OCI-LY3 (cell line): ENCODE measurements at regions not wholly inside any gene's neighbourhood (a gene's known extent, or its start where the extent isn't known, plus 50 kb on each side); places are given as distances from the start of the nearest gene placed in this dataset.

Experiments used
- H2AFZ ChIP-seq: fragments of 200-600, 300-600 bp; shearing (Covaris generic); 2 replicates; pipeline ENCODE4 v1.6.0; 2014; ENCODE audit warnings: antibody characterized with exemption, low read depth, low read length
- H3K27ac ChIP-seq: fragments of 200-600, 300-600 bp; sonication (generic); 2 replicates; pipeline ENCODE4 v1.5.1; 2014; ENCODE audit warnings: mild to moderate bottlenecking, low read length, moderate library complexity, mixed read lengths
- H3K27me3 ChIP-seq: fragments of 200-600, 300-600 bp; sonication (generic); 2 replicates; pipeline ENCODE4 v1.6.1; 2014; ENCODE audit warnings: low read depth, low read length, mixed read lengths
- H3K36me3 ChIP-seq: fragments of 200-600, 300-600 bp; sonication (generic); replicated peaks from 2 replicates; pipeline ENCODE3; 2014; ENCODE audit warnings: low read depth, low read length, mixed read lengths
- H3K4me1 ChIP-seq: fragments of 300-600, 200-600 bp; sonication (generic); 2 replicates; pipeline ENCODE4 v1.6.1; 2014; ENCODE audit warnings: low read length, mixed read lengths
- H3K4me2 ChIP-seq: fragments of 200-600, 300-600 bp; sonication (generic); 2 replicates; pipeline ENCODE4 v1.6.1; 2014; ENCODE audit warnings: low read length, mixed read lengths
- H3K4me3 ChIP-seq: fragments of 300-600, 200-600 bp; sonication (generic); 2 replicates; pipeline ENCODE4 v1.5.1; 2014; ENCODE audit warnings: antibody characterized with exemption, mild to moderate bottlenecking, low read length, moderate library complexity
- H3K79me2 ChIP-seq: fragments of 300-600, 200-600 bp; shearing (Covaris generic); 2 replicates; pipeline ENCODE4 v1.6.1; 2014; ENCODE audit warnings: mild to moderate bottlenecking, low read length, mixed read lengths
- H3K9ac ChIP-seq: fragments of 300-600, 200-600 bp; shearing (Covaris generic); 2 replicates; pipeline ENCODE4 v1.6.0; 2014; ENCODE audit warnings: mild to moderate bottlenecking, low read length, moderate library complexity
- H3K9me3 ChIP-seq: fragments of 200-600, 300-600 bp; shearing (Covaris generic); 2 replicates; pipeline ENCODE4 v1.6.1; 2014; ENCODE audit warnings: low read length, mixed read lengths; ENCODE audit not compliant: insufficient read depth
- H4K20me1 ChIP-seq: fragments of 200-600, 300-600 bp; sonication (generic); 2 replicates; pipeline ENCODE4 v1.6.1; 2016; ENCODE audit warnings: low read length, mixed read lengths; ENCODE audit not compliant: insufficient read depth
- EZH2phosphoT487 ChIP-seq: fragments of 200-600 bp; shearing (Covaris generic); IDR thresholded peaks from 2 replicates; pipeline ENCODE4 v1.6.1; 2018; ENCODE audit warnings: antibody characterized with exemption, mixed run types, low read depth
- TF ChIP-seq, protein P1 (sequence below): fragments of 200-600, 300-600 bp; sonication (generic); IDR thresholded peaks from 2 replicates; pipeline ENCODE4 v1.5.1; 2014; ENCODE audit warnings: antibody characterized with exemption, low read length, low read depth

DNA sequence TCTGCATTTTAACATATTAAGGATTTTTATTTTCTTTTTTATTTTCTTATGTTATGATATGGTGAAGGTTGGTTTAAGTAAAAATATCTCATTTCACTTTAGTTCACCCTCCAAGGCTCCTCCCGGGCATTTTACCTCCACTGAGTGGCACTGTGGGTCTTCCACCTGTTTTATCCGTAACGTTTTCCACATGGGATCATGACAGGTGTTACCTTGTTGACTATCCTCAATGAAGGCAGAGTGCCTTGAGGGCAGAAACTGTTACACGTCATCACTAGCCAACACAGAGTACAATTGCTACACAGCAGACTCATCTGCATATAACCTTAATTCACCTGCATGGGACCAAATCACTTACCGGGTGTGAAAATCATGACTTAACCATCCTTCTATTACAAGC is 105.8 kb downstream of the GEMIN8 start:
- no peaks in the 10 kb centered on the region for H3K27me3 ChIP-seq
- TF ChIP-seq, protein P1, sequence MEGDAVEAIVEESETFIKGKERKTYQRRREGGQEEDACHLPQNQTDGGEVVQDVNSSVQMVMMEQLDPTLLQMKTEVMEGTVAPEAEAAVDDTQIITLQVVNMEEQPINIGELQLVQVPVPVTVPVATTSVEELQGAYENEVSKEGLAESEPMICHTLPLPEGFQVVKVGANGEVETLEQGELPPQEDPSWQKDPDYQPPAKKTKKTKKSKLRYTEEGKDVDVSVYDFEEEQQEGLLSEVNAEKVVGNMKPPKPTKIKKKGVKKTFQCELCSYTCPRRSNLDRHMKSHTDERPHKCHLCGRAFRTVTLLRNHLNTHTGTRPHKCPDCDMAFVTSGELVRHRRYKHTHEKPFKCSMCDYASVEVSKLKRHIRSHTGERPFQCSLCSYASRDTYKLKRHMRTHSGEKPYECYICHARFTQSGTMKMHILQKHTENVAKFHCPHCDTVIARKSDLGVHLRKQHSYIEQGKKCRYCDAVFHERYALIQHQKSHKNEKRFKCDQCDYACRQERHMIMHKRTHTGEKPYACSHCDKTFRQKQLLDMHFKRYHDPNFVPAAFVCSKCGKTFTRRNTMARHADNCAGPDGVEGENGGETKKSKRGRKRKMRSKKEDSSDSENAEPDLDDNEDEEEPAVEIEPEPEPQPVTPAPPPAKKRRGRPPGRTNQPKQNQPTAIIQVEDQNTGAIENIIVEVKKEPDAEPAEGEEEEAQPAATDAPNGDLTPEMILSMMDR: no peak
- TF ChIP-seq EZH2phosphoT487: no peak
- no peak overlapping the region for H3K9ac ChIP-seq
- no peaks in the 10 kb centered on the region for H3K4me1 ChIP-seq
- no peak overlapping the region for H3K27ac ChIP-seq
- no peaks in the 10 kb centered on the region for H3K36me3 ChIP-seq
- H3K4me2 ChIP-seq: no peak overlapping the region
- H4K20me1 ChIP-seq: no peaks in the 10 kb centered on the region
- no peaks in the 10 kb centered on the region for H3K9me3 ChIP-seq
- H2AFZ ChIP-seq: no peak overlapping the region
- H3K4me3 ChIP-seq: no peak overlapping the region
- H3K79me2 ChIP-seq: peaks cover 14% of the 10 kb centered on the region

DNA sequence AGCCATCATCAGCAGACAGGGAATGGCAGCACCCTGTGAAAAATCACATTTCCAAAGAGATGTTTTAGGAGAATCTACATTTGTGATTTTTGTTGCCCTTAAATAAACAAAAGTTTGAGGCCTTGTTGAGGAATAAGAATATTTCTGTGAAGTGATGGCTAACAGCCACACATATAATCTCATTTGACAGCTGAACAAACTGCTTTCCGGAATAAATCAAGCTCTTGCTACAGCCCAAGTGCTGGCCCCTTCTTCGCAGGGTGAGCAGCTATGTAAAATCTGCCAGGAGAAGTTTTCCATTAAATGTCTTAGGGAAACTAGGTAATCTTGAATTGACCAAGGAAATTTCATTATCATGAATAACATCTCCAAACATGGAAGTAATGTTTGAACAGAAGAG is 106.4 kb upstream of the GPM6B start:
- no peak overlapping the region for H2AFZ ChIP-seq
- TF ChIP-seq EZH2phosphoT487: no peak
- TF ChIP-seq, protein P1: no peak
- H3K36me3 ChIP-seq: no peaks in the 10 kb centered on the region
- H4K20me1 ChIP-seq: no peaks in the 10 kb centered on the region
- no peak overlapping the region for H3K27ac ChIP-seq
- no peaks in the 10 kb centered on the region for H3K4me1 ChIP-seq
- H3K79me2 ChIP-seq: peaks cover 14% of the 10 kb centered on the region; the same call in 1 of the 2 replicates
- H3K4me3 ChIP-seq: no peak overlapping the region
- no peaks in the 10 kb centered on the region for H3K9me3 ChIP-seq
- no peaks in the 10 kb centered on the region for H3K27me3 ChIP-seq
- no peak overlapping the region for H3K4me2 ChIP-seq
- H3K9ac ChIP-seq: no peak overlapping the region

DNA sequence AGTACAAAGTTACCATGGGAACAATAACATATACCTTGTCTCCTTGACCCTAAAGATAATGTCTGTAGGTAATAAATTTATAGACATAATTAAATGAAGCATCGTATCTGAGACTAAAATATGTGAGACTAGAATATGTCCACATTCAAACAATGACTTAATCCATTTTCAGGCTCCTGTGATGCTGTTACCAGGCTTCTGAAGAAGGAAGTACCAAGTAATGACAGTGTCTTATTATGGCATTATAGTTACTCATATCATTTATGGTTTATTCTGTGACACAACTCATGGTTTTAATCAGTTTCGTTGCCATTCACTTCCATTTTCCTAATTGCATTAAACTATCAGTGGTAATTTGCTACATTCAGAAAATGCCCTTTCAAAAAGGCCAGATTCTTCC is 100.6 kb upstream of the GPM6B start:
- no peak overlapping the region for H3K27ac ChIP-seq
- no peak overlapping the region for H3K4me2 ChIP-seq
- H2AFZ ChIP-seq: no peak overlapping the region
- no peaks in the 10 kb centered on the region for H3K9me3 ChIP-seq
- no peaks in the 10 kb centered on the region for H3K4me1 ChIP-seq
- H4K20me1 ChIP-seq: no peaks in the 10 kb centered on the region
- no peak for TF ChIP-seq EZH2phosphoT487
- TF ChIP-seq, protein P1: no peak
- H3K27me3 ChIP-seq: no peaks in the 10 kb centered on the region
- H3K9ac ChIP-seq: no peak overlapping the region
- no peak overlapping the region for H3K4me3 ChIP-seq
- H3K36me3 ChIP-seq: no peaks in the 10 kb centered on the region
- peaks cover 8% of the 10 kb centered on the region; the same call in 1 of the 2 replicates for H3K79me2 ChIP-seq

DNA sequence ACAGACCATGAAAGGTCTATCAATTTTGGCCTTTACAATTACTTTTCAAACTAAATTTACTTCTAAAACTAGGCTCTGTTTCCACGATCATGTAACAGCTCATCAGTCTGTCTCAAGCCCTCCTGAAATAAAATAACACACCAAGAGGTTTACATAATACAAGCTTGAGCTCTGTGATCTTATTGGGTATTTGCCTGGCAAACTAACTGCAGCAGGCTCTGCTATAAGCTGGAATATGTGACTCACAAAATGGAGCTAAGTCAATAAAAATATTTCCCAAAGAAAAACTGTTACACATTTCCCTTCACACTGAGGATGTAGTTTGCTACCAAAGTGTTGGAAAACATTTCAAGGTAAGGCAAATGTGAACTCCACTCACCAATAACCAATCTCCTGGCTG is 94.7 kb upstream of the GPM6B start:
- Histone ChIP-seq H3K27me3 (no peaks in the 10 kb centered on the region), H3K4me3 (no peak overlapping the region), H4K20me1 (no peaks in the 10 kb centered on the region), H3K9me3 (no peaks in the 10 kb centered on the region), H3K4me1 (peaks cover 2% of the 10 kb centered on the region), H3K79me2 (peaks cover 8% of the 10 kb centered on the region; the same call in 1 of the 2 replicates), H3K9ac (no peak overlapping the region), H3K36me3 (no peaks in the 10 kb centered on the region), H2AFZ (no peak overlapping the region), H3K4me2 (no peak overlapping the region), H3K27ac (no peak overlapping the region)
- TF ChIP-seq EZH2phosphoT487: no peak
- TF ChIP-seq, protein P1: no peak
